Smooth muscle cell of the brain vasculature (primary cell): ENCODE measurements at regions not wholly inside any gene's neighbourhood (a gene's known extent, or its start where the extent isn't known, plus 50 kb on each side); places are given as distances from the start of the nearest gene placed in this dataset.
"Not testable (repeated sequence)": the region's sequence is repeated elsewhere in the genome, so short reads cannot be mapped to it uniquely, and the experiment has no call there.

Experiments used
- DNase-seq: peaks from one replicate; pipeline ENCODE4 v3.0.0-alpha.2; 2012; ENCODE audit warnings: low read depth, low spot score

DNA sequence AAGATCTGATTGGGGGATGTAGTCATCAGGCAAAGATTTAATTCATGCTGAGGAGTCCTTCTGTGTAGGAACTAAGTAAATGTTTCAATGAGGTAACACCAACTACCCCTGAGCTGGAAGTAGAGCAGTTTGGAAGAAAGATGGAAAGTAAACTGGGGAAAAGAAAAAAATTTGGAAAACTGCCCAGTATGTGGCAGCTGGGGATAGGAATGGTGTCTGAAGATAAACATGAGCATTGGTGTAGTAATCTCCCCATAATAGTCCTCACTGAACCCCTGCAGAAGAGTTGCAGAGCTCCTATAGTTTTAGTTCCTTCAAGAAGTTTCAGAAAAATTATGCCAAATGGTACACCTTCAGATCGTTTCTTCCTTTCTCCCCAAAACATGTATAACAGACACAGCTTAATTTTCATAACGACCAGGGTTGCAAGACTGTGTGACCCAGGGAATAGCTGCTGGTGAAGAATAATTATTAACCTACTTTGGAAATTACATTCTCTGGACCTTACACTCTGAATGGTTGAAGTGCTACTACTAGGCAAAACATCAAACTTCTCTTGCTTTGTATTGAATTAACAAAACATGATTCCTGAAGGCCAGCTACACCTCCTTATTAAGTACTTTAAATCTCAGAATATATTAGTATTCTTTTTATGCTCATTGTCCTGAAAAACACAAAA, 446.4 kb upstream of the NRG3 start:
- DNase-seq, result no peak

DNA sequence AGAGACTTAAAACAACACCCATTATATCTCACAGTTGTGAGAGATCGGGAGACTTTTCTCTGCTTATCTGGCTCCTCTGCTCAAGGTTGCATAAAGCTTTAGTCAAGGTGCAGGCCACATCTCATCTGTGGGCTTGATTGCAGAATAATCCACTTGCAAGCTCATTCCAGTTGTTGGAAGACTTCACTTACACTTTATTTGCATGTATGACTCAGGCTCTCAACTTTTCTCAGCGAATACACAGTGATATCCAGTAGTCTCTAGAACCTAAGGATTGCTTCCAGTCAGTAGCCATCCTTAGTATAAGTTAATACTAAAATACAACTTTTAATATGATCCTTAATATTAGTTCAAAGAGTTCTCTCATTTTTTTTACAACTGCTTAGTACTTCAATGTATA, 435.5 kb upstream of the NRG3 start:
- DNase-seq, result no peak

GRCh38 chr10:81441624-81442023, 433.4 kb upstream of the NRG3 start:
- DNase-seq, result not testable (repeated sequence)

- DNase-seq, result no peak
These were observed 430.6 kb upstream of the NRG3 start for GRCh38 chr10:81444242-81444929.

- DNase-seq, result no peak
These were observed 424.3 kb upstream of the NRG3 start for GRCh38 chr10:81450651-81451050.

GRCh38 chr10:81472927-81473470, 402.0 kb upstream of the NRG3 start:
- no peak for DNase-seq

GRCh38 chr10:81473755-81474154, 401.2 kb upstream of the NRG3 start:
- DNase-seq, result no peak

DNA sequence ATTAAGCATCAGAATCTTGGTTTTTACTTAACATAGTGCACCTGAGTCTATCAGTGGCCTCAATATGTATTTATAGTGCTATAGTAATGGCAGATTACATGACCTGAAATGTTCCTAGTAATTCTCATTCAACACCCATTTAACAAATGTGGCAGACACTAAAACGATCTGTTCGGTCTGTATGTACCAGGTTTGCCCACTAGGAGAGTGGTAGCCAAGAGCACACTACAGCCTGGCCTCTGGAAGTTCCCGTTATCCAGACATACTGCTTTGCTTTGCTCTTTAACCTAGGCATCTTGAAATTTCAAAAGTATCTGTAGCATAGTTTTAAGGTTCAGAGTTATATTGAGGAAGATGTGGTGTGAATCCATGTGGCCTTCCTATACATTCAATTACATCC, 395.7 kb upstream of the NRG3 start:
- DNase-seq, result no peak

DNA sequence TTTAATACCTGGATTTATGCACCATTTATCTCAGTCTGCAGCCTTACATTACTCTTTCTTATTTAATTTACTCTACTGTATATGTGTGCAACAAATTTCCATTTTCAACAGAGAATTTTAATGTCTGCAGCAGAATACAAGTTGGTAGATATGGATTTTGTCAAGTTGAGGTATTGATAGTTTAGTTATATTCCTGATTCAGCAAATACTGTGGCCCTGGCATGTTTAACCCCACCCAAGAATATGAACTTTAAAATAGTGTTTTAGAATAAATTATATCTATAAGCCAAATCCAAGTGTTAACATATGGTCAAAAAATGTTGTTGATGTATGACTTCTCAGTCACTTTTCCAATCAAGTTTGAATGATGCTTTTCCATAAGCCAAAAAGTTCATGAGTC, 378.4 kb upstream of the NRG3 start:
- no peak for DNase-seq

DNA sequence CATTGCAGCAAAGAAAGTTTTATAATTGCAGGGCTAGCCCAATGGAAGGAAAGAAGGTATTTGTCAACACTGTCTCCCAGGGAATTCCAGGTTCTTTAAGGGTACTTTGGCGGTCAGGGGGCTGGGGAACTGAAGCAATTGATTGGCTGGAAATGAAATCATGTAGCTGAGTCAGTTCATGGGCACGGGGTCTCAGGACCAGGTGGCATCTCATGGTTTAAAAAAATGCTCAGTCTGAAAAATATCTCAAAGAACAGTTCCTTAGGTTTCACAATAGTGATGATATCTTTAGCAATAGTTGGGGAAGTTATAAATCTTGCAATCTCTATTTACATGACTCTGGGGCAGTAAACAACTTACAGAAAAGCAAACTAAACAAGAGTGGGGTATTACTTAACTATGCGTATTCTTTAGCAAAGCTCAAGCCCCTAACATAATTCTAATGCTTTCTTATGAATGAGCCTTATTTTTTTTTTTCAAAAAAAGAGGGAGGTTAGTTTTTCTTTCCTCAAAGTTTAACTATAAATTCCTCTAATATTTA, 376.9 kb upstream of the NRG3 start:
- no peak for DNase-seq

GRCh38 chr10:81502677-81503359, 372.2 kb upstream of the NRG3 start:
- DNase-seq, result no peak

DNA sequence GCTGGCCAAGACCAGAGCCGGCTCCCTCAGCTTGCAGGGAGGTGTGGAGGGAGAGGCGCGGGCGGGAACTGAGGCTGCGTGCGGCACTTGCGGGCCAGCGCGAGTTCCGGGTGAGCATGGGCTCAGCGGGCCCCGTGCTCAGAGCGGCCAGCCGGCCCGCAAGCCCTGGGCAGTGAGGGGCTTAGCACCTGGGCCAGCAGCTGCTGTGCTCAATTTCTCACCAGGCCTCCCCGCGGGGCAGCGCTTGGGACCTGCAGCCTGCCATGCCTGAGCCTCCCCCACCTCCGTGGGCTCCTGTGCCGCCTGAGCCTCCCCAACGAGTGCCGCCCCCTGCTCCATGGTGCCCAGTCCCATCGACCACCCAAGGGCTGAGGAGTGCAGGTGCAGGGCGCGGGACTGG, 369.2 kb upstream of the NRG3 start:
- DNase-seq, result not testable (repeated sequence)

DNA sequence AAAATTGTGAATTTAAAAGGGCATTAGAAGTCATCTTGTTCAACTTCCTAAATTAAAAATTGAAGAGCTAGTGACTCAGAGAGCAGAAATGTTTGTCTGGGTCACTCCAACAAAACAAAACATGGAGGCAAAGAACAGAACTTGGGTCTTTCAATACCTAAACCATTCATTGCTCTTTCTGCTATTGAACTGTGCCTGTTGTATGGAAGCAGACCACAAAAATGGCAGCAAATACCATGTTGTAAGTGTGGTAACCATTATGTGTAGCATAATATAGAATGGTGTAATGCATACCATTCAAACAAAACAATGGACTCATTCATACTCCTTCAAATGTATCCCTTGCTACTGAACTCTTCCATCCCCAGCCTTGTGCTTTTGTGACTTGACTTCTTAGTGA, 360.2 kb upstream of the NRG3 start:
- no peak for DNase-seq

DNA sequence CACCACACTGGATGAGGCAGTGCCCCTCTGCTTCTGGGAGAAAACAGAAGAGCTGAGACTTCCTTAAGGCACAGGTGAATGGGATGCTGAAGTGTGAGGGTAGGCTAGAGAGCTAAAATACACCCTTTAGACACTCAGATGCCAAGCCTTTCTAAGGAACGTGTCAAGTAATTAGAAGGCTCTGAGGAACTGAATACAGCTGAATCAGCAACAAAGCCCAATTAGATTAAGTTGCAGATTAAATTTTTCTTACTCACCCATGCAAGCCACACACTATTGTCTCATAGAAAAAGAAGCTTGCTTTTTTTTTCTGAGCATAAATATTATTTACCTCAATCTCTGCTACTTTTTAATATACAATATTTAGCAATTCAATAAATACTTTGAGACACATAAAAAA, 354.3 kb upstream of the NRG3 start:
- no peak for DNase-seq

- DNase-seq, result no peak
These were observed 350.5 kb upstream of the NRG3 start for GRCh38 chr10:81524467-81524866.

DNA sequence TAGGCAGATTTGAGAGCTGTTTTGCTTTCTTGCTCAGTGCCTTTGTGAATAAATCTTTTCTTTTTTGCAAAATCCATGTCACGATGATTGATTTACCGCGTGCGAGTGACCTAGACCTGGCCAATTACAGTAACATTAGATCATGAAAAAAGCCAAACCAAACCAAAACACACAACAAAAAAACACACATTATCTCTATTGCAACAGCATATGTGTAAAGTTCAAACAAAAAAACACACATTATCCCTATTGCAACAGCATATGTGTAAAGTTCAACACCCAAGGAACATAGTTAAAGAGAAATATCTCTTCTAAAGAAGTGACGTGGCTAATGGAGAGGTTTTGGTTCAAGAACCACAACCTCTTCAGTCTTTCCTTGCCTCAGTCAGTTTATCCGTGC, 342.6 kb upstream of the NRG3 start:
- DNase-seq, result no peak

DNA sequence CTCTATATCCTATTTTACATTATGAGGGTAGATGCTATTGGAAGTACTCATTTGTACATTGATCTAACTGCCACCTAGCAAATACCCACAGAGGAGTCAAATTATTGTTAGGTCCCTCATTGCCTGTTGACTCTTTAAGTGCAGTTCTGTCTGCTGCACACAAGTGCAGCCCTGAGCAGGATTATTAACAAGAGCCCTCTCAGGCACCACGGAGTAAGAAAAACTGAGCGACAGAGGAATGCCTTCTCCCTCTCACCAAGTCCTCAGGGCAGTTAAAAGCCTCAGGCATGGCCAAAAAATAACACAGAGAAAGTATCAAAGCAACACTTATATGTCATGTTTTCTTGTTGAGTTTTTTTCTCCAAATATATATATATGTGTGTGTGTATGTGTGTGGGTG, 340.0 kb upstream of the NRG3 start:
- no peak for DNase-seq

DNA sequence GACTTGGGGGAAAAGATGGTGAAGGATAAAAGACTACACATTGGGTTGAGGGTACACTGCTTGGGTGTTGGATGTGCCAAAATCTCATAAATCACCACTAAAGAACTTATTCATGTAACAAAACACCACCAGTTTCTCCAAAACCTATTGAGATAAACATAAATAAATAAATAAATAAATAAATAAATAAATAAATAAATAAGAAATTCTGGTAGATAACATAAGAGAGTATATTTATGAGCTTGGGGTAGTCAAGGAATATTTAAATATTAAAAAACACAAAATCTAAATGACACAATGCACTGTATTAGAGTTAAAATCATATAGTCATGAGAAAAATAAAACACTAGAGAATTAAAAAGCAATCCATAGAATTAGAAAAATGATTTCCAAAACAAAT, 333.5 kb upstream of the NRG3 start:
- no peak for DNase-seq

DNA sequence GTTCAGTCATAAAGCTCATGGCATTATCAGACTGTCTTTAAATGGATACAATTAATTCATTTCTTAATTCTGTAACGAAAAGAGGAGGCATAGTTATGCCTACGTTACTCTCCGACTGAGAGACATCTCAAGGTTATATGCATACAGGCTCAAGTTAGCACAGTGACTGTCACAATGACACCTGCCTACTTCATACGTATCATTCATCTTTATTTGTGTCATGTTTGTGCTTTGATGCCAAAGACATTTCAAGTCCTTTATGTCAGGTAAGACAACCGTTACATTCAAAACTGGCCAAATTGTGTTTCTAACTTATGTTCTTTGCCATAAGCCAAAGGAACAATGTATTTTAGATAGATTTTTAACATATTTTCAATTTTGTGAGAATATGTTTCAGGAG, 328.8 kb upstream of the NRG3 start:
- no peak for DNase-seq

DNA sequence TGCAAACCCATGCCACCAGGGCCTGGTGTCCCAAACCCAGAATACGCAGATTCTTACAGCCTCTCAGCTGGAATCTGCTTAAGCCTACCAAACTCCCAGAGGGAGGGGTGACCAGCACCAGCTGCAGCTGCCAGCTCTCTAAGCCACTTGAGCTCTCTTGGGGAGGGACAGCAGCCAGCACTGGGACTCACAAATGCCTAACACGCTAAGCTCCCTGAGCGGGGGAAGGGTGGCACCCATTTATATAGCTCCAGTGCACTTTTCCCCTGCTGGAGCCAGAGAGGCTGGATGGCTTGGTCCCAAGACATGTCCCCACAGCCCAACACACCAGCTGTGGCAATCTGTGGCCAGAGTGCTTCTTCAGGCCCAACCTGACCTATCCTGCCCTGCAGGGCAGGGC, 326.8 kb upstream of the NRG3 start:
- no peak for DNase-seq

DNA sequence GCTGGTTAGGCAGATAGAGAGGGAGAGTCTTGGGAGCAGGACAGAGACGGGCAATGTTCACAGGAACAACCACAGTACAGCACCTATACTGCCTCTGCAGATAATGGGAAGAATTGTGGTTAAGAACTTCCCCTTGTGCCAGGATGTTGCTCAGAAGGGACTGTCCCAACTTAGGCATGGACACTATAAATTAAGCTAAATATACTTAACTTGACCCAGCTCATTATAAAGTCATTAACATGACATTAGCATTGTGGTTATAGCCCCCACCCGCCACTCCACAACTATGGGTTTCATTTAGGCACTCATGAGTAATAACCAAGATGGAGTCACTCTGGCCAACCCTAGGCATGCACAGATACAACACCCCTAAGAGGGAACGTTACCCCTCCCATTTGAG, 310.9 kb upstream of the NRG3 start:
- DNase-seq, result no peak

DNA sequence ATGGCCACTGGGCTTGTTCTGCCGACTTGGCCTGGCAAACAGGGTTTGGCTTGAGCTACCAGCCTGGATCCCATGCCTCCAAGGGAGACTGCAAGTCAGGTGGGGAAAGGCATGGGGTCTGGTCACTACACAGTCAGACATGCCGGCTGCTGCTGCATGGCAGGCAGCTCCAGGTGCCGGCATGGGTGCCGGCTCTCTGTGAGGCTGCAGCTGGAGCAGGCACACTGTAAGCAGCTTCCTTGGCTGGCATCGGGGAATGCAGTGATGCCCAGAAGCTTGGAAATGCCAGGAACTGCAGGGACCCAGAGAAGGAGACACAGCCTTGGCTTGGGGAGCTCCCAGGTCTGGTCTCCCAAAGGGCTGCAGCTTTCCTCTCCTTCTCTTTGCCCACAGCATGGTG, 305.5 kb upstream of the NRG3 start:
- DNase-seq, result no peak

DNA sequence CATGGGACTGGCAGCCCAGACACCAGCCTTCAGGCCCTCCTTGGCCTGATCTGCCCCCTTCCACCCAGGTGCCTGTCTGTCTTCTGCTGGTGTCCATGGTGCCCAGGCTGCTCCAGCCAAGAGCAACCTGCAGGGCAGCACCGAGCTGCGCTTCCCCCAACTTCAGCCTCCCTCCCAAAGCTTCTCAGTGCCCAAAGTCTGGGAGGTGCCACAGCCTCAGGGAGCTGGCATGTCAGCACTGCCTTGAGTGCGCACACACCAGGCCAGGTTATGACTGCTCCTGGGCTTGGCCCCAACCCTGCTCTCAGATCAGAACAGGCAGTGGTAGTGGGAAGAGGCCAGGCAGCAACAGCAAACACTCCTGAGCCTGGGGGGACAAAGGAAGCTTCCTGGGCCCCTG, 304.6 kb upstream of the NRG3 start:
- DNase-seq, result no peak
